ENCODE measurements at regions not wholly inside any gene's neighbourhood (a gene's known extent, or its start where the extent isn't known, plus 50 kb on each side); places are given as distances from the start of the nearest gene placed in this dataset.

- ATAC-seq: no peak
Measured at GRCh38 chr11:40062616-40063015, 1396.8 kb downstream of the LRRC4C start.

GRCh38 chr11:40061221-40061620 lies 1398.2 kb downstream of the LRRC4C start:
- ATAC-seq: no peak

GRCh38 chr11:40054631-40055030 lies 1404.8 kb downstream of the LRRC4C start:
- no peak for ATAC-seq

GRCh38 chr11:40045312-40045711 lies 1414.1 kb downstream of the LRRC4C start:
- no peak for ATAC-seq

GRCh38 chr11:40037005-40037404 lies 1422.4 kb downstream of the LRRC4C start:
- no peak for ATAC-seq

GRCh38 chr11:40032331-40032730 lies 1427.1 kb downstream of the LRRC4C start:
- ATAC-seq: no peak

- ATAC-seq: no peak
Measured at GRCh38 chr11:40030867-40031266, 1428.6 kb downstream of the LRRC4C start.

GRCh38 chr11:40029391-40029790 lies 1430.1 kb downstream of the LRRC4C start:
- ATAC-seq: no peak

- no peak for ATAC-seq
Measured at GRCh38 chr11:40027720-40028119, 1431.7 kb downstream of the LRRC4C start.

- ATAC-seq: no peak
Measured at GRCh38 chr11:40023724-40024123, 1435.7 kb downstream of the LRRC4C start.

GRCh38 chr11:40010011-40010410 lies 1449.4 kb downstream of the LRRC4C start:
- ATAC-seq: no peak

GRCh38 chr11:39992551-39992950 lies 1466.9 kb downstream of the LRRC4C start:
- no peak for ATAC-seq

- ATAC-seq: no peak
Measured at GRCh38 chr11:39990421-39990831, 1469.0 kb downstream of the LRRC4C start.

GRCh38 chr11:39975091-39975490 lies 1484.4 kb downstream of the LRRC4C start:
- ATAC-seq: no peak

GRCh38 chr11:39972461-39972860 lies 1487.0 kb downstream of the LRRC4C start:
- ATAC-seq: no peak

GRCh38 chr11:39971938-39972337 lies 1487.5 kb downstream of the LRRC4C start:
- no peak for ATAC-seq

GRCh38 chr11:39968071-39968470 lies 1491.4 kb downstream of the LRRC4C start:
- ATAC-seq: no peak

- ATAC-seq: no peak
Measured at GRCh38 chr11:39965701-39966100, 1493.8 kb downstream of the LRRC4C start.

GRCh38 chr11:39960206-39960605 lies 1499.2 kb downstream of the LRRC4C start:
- ATAC-seq: no peak

- no peak for ATAC-seq
Measured at GRCh38 chr11:39932966-39933365, 1526.5 kb downstream of the LRRC4C start.

- no peak for ATAC-seq
Measured at GRCh38 chr11:39917256-39917655, 1542.2 kb downstream of the LRRC4C start.

GRCh38 chr11:39910087-39910486 lies 1549.4 kb downstream of the LRRC4C start:
- ATAC-seq: no peak

- ATAC-seq: no peak
Measured at GRCh38 chr11:39860931-39861330, 1598.5 kb downstream of the LRRC4C start.

GRCh38 chr11:39817241-39817640 lies 1642.2 kb downstream of the LRRC4C start:
- ATAC-seq: no peak

- ATAC-seq: no peak
Measured at GRCh38 chr11:39810358-39810757, 1649.1 kb downstream of the LRRC4C start.

GRCh38 chr11:39809833-39810232 lies 1649.6 kb downstream of the LRRC4C start:
- ATAC-seq: no peak
